ENCODE measurements at regions not wholly inside any gene's neighbourhood (a gene's known extent, or its start where the extent isn't known, plus 50 kb on each side); places are given as distances from the start of the nearest gene placed in this dataset.
"Not testable (repeated sequence)": the region's sequence is repeated elsewhere in the genome, so short reads cannot be mapped to it uniquely, and the experiment has no call there.

DNA sequence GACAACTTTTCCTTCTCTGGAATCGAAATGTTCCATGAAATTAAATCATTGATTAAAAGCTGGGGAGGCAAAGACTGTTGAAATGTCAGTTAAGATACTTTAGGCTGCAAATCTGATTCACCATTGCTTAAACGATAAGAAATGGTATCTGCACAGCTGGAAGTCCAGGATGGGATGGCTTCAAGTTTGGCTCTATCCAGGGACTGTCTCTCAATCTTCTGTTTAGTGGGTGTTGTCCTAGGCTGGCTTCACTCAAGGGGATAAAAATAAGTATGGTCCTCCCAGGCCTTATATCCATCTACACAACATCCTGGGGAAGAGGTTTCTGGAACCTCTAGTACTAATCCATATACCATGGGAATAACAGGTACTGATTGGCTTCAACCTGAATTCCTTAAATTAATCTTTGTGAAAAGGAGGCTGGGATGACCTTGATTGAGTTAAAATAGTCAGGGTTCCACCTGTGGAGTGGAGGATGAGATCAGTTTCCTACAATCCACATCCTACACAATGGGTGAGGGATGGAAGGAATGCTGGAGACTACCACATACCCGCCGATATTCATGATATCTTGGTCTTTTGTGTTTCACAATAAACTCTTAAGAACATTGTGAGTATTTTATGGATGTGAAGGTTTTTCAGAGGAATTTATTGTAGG lies 156.0 kb upstream of the L3MBTL4 start:
- no peak for DNase-seq (ENCODE audit: low spot score)

DNA sequence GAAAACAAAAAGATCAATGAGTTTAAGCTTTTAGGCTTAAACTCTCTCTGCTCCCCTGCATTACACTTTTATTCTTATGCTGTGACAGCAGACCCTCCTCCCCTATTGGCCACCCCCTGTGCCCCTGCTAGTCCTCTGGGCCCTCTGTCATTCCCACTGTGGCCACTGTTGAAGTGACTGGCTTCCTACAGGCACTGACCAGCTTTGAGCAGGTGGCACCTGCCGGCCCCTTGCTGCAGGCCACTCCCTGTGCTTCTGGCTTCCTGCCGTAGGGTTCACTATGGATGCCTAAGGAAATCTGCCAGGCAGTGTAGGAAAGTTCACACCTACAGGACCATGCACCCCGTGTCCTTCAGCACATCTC lies 156.5 kb upstream of the L3MBTL4 start:
- no peak for DNase-seq (ENCODE audit: low spot score)

DNA sequence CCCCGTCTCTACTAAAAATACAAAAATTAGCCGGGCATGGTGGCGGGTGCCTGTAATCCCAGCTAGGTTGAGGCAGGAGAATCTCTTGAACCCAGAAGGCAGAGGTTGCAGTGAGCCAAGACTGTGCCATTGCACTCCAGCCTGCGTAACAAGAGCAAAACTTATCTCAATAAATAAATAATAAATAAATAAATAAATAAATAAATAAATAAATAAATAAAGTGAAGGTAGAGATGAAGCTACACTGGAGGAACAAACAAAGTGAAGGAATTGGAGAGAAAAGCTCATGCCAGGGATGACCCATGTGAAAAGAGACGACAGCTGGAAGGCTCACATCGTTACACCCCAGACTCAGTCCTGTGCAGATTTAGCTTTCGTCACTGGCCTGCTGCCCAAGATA lies 157.3 kb upstream of the ARHGAP28 start:
- DNase-seq (ENCODE audit: low spot score) = not testable (repeated sequence)

DNA sequence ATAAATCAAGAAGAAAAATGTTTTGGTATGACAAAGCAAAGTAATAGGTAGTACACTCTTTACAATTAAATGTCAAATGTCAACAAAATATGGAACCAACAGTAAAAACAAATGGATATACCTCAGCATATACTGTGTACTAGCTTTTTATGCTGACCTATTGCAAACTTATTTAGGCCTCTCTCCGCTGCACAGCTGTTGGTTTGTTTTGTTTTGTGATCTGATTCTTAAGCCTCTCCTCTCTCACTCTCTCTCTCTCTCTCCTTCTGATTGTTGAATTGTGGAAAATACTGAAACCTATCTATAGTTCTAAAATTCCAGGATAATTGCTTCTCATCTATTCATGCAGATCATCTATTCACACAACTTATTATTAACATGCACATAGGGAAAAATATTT lies 154.9 kb upstream of the ARHGAP28 start:
- DNase-seq (ENCODE audit: low spot score) = no peak

DNA sequence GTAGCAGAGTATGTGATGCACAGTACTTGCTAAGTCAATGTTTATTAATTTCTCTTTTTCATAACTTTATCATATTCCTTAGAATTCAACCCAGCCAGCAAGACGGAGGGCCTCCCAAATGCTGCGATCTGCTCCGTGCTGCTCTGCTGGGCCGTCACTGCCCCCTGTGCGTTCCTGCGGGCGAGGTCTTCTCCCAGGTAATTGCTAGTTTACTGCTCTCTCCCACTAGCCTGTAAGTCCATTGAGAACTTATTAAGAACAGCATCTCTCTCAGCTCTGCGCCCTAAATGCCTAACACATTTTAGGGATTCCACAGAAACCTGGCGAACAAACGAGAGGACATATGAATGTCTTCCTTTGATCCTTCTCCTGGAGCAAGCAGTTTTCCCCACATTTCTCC lies 153.6 kb upstream of the ARHGAP28 start:
- DNase-seq (ENCODE audit: low spot score) = no peak

DNA sequence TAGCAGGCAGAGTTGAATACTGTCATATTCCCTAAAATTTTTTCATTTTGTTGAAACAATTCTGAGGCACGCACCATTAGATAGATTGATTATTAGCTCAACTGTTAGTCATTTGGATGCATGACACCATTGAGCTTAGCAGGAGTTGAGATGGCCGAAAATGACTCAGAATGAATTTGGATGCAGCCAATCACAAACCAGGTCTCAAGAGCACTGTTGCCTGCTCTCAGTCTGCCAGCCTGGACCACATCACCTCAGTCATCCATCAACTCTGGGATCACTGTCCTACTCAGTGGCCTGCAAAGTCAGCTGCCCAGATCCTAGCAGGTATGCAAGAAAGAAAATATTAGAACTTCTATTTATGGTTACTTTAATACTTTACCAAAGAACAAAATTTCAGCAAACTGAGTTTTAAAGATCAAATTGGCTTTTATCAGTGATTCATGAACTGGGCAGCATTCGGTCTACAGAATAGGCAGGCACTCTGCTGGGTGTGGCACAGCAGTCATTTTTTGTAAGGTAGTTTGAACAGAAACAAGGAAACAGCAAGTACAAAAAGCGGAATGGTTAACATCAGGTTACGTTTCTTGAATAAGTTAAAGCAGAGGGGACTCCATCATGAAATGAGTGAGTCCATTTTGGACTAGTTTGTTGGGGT lies 152.7 kb upstream of the ARHGAP28 start:
- no peak for DNase-seq (ENCODE audit: low spot score)

DNA sequence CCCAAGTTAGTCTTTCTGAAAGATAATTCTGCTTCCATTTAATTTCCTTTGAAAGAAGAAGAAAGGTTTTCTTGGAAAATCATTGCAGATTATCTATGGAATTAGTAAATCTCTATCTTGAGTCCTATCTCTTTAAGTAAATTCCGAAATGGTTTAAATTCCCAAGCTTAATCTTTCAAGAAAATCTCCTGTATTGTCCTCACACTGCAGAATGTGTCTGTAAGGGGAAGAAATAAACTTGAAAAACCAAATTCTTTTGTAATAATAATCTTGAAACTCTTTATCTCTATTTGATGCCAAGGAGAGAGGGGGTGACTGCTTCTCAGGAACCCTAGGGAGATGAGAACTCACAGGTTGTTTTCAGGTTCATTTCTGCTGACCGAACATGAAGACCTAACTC lies 150.8 kb upstream of the ARHGAP28 start:
- no peak for DNase-seq (ENCODE audit: low spot score)

DNA sequence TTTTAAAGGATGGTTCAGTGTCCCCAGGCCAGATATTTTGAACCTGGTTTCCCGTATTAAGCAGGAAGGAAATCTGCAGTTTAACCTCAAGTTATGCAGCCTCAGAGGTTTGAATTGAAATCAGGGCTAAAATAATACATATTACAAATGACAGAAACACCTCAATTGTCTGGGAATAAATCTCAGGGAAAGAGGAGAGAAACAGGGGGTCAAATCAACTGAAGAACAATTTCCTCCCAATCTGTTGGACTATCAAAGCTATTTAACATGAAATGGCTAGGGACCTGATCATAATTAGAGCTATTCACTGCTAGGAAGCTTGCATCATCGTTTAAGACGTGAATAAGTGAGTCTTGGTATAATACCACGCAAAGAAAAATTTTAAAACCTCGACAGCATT lies 150.0 kb upstream of the ARHGAP28 start:
- no peak for DNase-seq (ENCODE audit: low spot score)

DNA sequence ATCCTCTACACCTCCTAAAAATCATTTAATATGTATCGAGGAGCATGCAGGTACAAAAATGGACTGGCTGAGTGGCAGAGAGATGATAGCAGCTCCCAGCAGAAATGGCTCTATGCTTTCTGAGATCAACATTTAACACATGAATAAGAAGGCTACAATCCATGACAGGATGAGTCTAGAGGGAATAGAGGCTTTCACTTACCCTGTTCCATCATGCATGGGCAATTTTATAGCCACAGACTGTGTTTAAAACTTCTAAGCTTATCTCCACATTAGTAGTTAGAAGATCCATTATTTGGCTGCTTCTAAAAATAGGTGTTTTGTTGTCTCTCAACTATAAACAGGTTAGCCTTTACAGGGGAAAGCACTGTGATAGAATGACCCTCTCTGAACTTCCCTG lies 149.1 kb upstream of the ARHGAP28 start:
- no peak for DNase-seq (ENCODE audit: low spot score)

DNA sequence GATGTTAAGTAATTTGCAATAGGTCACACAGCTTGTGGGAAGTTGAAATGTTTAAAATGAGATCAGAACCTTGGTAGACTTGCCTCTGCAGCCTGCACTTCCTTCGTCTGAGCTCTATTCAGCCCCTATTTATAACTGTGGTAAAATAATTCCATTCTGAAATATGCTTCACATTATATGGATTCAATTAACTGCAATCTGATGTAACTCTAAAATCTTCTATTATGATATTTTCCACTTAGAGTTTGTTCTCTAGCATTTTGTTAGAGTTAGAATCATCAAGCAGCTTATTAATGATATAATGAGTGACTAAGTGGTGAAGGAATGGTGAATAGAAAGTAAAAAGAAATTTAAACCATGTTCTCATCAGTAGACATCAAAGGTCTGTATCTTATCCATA lies 139.6 kb upstream of the ARHGAP28 start:
- DNase-seq (ENCODE audit: low spot score) = no peak

DNA sequence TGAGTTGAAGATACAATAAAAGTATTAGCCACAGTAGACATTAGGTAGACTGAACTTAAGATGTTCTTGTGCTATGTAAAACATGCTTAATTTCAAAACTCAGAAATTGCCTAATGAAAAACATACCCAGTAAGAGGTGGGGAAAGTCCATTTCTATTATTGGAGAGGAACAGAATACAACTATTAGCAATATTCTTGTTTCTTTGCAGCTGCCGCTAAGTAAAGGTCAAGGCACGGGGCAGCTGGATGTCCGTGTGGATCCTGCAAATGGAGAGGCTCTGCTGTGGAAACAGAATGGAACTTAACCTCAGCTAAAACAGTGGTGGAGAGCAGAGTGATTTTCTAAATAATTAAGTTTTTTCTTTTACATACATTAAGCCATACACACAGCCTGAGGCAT lies 139.2 kb upstream of the ARHGAP28 start:
- no peak for DNase-seq (ENCODE audit: low spot score)

DNA sequence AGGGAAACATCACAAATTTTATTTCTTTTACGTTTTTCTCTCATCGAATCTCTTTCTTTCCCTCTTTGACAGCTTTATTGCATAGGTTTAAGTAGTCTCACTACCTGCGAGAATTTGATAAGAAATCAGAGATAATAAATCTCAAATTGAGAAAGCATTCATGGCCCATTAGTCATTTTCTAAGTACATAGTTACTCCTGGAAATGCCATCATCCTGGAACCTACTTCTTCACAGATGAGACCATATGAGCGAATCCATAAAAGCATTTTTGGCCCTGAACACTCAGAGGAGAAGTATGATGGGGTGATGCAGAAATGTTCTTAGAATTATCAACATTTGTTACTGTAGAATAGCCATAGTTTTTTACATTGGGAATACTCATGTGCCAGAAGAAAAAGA lies 138.0 kb upstream of the ARHGAP28 start:
- peak; percentile 6 for DNase-seq (ENCODE audit: low spot score)

DNA sequence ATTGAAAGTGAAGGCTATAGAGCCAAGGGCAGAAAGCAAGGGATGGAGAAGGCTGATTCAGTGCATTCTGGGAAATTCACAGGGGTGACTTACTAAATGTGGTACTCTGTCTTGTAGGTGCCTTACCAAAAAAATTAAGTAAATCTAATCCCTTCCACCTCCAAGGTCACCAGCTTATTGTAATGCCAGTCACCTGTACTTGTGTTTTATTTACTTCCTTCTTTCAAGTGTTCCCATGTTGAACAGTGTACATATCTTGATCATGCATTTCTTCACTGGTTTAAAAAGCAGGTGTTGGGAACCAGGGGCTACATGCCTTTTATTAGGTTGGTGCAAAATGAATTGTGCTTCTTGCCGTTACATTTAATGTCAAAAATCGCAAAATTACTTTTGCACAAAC lies 137.0 kb upstream of the ARHGAP28 start:
- no peak for DNase-seq (ENCODE audit: low spot score)

DNA sequence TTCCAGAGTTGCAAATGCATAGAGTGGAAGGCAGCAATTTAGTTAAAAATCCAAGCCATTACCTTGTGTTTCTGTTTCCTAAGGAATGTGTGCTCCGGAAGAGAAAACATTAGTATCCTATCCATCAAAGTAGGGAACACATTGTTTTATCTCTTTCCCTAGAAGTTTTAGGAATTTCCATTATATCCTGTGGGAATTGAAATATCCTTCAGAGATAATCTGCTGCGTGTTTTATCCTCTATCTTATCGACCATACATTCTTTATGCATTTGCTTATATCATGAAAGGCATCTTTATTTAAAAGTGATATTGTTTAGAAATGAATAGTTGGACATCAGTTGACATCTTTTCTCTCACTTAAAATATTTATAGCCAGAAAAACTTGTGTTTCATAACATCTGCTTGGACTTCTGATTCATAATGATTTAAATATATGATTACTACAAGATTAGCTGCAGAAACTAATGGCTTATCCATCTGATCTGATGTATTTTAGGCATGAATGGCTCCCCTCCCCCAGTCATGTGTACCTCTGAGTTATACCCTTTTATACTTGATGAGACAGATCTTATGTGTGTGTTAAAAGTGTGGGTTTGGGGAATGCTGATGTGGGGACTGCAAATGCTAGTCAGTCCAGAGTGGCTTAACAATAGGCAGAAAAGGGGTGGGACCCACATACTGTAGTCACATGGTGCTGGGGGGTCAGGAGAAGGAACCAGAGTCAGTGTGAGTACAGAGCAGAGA lies 136.2 kb upstream of the ARHGAP28 start:
- no peak for DNase-seq (ENCODE audit: low spot score)

DNA sequence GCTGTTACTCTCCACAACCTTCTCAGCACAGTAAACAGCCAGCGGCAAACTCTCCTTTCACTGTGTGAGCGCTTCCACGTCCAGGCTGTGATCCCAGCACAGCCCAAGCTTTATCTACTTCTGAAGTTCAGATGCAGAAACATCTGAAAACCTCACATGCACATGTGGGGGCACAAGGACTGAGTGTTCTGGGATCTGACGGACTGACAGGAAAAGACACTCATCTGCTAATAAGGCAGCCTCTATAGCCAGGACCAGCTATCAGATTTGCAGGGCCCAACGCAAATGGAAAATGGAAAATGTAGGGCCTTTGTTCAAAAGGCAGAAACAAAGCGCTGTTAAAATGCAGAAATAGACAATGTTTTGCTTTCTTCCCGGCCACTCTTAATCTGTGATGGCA lies 133.8 kb upstream of the ARHGAP28 start:
- DNase-seq (ENCODE audit: low spot score) = no peak

DNA sequence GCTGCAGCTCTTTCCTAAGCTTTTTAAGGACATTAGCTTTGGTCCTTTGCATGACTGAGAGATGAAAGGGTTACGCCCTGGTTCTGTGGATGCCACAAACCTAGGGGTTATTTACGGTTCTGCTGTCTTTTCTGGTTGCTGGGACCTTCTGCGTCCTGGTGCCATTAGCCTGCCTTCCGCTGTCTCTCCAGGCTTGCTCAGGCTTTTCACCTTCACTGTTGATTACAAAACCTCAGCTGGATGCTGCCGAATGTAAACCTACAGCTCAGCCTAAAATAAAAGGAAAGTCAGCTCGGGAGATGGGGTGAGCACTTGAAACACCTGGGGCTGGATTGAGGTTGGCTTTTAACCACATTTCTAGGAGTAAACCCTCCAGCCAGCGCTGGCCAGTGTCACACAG lies 130.9 kb upstream of the ARHGAP28 start:
- DNase-seq (ENCODE audit: low spot score) = no peak

DNA sequence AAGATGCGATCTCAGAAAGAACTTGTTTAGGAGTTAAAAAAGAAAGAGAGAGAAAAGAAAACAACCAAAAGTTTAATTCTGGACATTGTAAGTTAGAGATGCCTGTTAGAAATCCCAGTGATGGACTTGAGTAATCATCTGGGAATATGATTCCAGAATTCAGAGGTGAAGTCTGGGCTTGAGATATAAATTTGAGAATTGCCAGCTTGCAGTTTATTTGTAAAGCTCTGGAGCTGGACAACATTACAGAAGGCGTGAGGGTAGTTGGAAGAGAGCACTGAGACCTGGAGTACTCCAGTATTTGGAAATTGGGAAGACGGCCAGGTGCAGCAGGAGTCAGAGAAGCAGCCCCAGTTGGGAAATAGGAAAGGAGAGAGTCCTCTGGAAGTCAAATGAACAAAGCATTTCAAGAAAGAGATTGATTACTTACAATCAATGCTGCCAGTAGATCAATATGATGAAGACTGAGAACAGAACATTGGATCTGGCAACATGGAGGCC lies 128.8 kb upstream of the ARHGAP28 start:
- DNase-seq (ENCODE audit: low spot score) = no peak

DNA sequence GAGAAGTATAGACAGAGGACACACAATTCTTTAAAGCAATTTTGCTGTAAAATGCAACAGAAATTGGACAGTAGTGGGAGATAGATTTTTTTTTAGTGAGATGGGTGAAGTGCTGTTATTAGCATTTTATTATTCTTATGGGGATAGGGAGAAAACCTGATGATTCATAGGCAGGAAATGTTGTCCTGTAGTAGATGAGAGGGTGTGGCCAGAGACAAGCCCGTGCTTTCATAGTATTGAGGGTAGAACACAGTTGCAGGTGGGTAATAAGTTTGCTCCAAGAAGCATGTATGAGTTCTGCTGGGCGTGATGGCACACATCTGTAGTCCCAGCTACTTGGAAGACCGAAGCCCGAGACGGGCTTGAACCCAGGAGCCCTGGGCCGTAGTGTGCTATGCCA lies 128.3 kb upstream of the ARHGAP28 start:
- DNase-seq (ENCODE audit: low spot score) = peak; percentile 24

DNA sequence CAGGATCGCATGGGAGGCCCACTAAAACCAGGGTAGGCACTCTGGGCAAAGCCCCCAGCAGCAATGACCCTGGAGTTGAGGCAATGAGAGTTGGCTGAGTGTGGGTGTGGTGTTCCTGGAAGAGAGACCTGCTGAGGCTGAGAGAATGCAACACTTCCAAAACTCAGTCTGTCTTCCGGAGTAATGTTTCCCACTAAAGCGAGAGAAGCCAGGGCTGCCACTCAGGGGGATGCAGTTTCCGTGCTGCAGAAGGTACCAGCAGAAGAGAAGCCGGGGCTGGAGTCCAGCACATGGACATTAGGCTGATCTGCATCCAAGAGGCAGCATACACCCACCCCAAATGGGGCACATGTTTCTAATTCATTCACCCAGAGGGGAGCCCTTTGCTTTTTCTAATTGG lies 127.2 kb upstream of the ARHGAP28 start:
- DNase-seq (ENCODE audit: low spot score) = no peak

DNA sequence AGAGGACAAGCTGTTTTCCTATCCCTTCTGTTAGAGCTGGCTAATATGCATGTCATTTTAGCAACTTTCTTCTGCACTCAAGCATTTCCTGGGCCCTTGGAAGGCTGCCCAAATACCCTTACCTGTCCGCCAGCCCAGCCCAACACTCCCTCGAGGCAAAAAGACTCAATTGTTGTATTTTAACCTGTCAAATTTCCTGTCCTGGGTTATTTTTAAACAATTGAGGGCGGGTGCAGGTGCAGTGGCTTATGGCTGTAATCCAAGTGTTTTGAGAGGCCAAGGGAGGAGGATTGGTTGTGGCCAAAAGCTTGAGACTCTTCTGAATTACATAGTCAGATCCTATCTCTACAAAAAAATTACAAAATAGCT lies 125.0 kb upstream of the ARHGAP28 start:
- no peak for DNase-seq (ENCODE audit: low spot score)

DNA sequence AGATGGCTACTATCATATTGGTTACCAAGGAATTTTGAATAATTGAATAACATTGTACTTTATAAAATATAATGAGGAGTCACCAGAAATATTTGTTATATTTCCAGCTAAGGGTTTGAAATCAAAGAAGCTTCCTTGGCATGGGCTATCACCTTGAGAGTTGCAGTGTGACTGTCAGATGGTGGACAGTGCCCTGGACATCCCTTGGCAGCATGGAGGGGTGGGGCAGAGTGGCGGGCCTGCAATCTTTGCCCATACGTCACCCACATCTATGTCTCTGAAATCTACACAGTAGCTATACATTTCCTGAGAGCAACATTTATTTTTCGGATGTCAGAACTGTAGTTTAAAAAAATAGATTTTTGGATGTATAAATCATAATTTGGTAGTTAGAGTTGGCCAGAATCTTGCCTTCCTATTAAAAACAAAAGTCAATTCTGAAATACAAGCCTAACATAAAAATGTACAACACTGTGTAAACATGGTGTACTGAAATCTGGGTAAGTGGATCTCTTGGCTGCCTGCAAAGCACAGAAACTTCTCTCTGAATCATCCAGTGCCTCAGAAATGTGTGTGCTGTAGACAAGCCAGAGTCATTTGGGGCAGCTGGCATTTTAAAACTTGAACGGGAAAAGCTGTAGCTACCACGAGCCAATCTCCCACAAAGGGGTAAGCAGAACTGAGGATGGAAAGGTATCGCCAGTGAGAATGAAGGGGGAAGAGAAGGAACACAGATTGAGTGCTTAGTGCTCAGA lies 124.2 kb upstream of the ARHGAP28 start:
- DNase-seq (ENCODE audit: low spot score) = no peak

DNA sequence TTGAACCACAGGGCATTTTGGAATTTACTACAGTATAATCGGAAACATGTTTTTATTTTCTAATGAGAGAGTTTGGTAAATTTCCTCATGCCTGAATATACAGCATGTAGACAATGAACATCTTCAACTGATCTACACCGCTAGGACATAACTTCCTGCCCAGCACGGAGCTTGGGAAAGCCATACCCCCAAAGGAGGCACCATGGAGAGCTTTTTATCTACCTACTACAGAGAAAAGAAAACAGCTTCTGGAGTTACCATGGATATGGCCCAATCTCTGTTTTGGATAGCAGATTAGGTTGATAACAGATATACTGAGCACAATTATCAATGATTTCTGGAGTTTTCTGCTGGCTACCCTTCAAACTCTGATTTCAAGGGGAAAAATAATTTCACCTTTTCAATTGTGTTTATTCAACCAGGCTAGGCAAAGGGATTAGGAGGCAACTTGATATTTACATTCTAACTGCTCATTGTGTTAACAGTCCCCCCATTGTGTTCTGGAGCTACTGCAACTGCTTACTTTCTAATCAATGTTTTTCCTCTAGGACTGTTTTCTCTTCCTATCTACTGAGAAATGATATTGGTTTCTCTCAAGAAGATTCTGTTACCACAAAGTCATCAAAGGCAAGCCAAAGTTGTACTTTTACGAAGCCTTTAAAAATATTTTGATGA lies 123.0 kb upstream of the ARHGAP28 start:
- no peak for DNase-seq (ENCODE audit: low spot score)

Data from A172 (cell line).